KG1 (cell line): ENCODE measurements at regions not wholly inside any gene's neighbourhood (a gene's known extent, or its start where the extent isn't known, plus 50 kb on each side); places are given as distances from the start of the nearest gene placed in this dataset.

ENCODE experiments used
- DNase-seq: peaks from one replicate; lab custom pipeline; 2025; lab: John Stamatoyannopoulos, UW

DNA sequence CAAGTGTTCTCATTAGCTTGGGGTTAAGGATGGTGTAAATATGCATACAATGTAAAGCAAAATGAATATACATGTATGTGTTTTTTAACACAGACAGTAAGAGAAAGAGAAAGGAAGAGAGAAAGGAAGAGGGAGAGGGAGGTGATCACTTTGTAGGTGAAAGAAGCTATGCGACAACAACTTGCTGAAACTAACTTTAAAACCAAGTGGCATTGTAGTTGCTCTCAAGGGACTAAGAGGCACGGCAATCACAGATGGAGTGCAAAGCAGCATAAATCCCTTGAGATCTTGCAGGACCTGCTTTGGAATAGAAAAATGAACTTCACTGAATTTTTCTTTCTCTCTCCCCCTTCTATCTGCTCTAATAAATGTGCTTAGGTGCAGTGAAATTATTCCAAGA, 1665.0 kb upstream of the TENM3 start:
- no peak for DNase-seq

DNA sequence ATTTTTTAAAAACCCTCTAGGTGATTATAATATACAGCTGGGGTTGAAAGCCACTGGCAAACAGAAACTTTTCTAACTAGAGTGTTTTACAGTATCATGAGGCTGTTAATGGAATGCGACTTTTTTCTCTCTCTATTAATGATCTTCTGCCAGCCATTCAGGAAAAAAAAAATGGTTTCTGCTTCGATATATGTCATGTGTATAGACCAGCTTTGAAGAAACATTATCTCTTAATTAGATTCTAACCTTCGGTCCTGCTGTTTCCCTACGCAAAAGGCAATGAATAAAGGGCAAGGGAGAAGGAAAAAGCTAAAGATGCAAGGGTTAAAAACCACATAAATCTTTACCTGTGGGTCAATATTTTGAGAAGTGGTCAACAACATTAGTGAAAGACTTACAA, 1662.1 kb upstream of the TENM3 start:
- no peak for DNase-seq

- DNase-seq, result no peak
Observed at GRCh38 chr4:180587379-180587778, 1655.8 kb upstream of the TENM3 start.

GRCh38 chr4:180589575-180589974, 1653.6 kb upstream of the TENM3 start:
- no peak for DNase-seq

GRCh38 chr4:180596888-180597483, 1646.2 kb upstream of the TENM3 start:
- DNase-seq, result no peak

GRCh38 chr4:180598281-180598680, 1644.9 kb upstream of the TENM3 start:
- no peak for DNase-seq

GRCh38 chr4:180603791-180604190, 1639.4 kb upstream of the TENM3 start:
- DNase-seq, result no peak

GRCh38 chr4:180610324-180610723, 1632.9 kb upstream of the TENM3 start:
- DNase-seq, result no peak

DNA sequence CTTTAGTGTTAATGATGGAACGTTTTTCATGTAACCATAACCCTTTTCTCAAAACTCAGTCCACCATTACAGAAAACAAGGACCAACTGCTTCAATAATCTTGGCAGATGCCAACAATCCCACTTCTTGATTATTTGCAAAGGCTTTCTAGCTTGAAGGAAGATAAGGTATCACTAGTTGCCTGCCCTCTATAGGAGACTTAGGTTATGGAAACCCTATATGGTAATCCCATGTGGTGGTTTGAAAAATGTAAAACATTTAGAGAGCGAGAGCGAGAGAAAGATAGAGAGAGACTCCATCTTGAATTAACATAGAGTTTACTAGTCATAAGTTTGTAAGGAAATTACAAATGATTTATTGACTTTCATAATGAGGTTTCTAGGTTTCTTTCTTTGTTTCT, 1627.5 kb upstream of the TENM3 start:
- DNase-seq, result no peak

DNA sequence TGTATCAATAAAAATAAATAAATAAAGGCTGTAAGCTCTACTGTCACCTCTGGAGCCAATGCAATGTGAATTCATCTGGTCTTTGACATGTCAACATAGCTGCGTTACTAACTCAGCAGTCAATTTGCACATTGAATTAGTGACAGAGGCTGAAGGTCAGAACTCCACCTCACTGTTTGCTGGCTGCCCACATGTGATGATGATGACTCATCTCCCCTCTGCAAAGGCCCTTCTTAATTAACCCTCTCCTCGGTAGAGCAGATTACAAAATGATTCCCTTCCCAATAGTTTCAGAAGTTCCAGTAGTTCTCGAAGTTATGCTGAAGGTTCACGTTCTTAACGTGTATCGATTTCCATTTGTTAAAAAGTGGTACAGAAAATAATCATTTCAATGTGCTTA, 1626.0 kb upstream of the TENM3 start:
- no peak for DNase-seq

GRCh38 chr4:180618396-180618795, 1624.8 kb upstream of the TENM3 start:
- DNase-seq, result no peak

DNA sequence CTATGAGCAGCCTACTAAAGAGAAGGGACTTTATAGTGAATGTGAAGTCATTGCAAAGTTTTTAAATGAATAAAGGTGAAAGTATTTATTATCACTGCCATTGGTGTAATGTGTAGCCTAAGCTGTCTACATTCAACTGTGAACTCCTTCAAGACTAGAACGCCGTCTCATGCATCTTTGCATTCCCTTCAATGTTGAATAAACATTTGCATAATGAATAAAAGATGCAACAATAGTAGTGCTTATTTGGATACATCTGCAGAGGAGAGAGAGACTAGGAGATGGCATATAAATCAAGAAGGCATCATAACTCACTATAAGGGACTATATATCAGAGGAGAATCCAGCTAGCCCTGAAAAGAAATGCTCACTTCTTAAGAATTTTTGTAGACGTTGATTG, 1623.8 kb upstream of the TENM3 start:
- DNase-seq, result no peak

GRCh38 chr4:180622254-180622653, 1620.9 kb upstream of the TENM3 start:
- no peak for DNase-seq

- no peak for DNase-seq
Observed at GRCh38 chr4:180625653-180626052, 1617.5 kb upstream of the TENM3 start.

DNA sequence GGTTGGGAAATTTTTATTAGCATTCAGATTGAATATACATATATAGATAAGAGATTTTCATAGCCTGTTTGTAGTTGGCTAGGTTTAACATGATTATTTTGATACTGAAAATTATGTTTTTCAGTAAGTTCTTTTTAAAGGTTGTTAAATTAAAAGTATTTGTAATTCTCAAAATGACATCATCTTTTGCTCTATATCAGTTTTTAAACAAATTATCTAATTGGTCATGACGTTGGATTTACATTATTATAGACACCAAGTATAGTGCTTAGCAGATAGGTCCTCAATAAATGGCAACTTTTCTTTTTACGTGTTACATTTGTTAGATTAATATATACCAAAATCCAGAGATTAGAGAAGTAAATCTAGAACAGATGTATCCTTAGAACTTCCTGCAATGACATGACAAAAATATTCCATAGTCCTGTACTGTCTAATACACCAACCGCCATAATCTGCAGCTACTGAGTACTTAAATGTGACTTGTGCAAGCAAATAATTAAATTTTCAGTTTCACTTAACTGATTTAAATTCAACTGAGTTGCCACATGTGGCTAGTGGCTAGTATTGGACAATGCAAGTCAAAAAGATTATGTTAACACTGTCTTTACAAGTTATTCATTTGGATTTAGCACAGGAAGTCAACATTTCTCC, 1613.1 kb upstream of the TENM3 start:
- no peak for DNase-seq

- DNase-seq, result no peak
Observed at GRCh38 chr4:180634306-180634705, 1608.9 kb upstream of the TENM3 start.

DNA sequence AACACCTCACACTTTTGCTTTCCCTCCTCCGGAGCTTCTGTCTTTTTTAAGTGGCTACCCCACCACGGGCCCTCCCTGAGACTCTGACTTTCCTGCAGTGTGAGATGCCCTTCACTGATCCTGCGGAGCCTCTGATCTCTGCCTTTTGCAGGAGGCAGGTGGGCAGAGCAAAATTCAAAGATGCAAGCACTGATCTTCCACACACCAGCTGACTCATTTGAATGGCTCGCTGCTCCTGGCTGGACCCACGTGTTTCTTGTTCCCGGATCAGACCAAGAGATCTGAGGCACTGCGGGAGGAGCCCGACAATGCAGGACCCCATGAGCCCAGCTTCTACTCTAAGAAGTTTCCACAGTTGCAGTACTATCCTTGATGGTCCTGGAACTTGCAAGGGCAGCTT, 1607.9 kb upstream of the TENM3 start:
- DNase-seq, result no peak

DNA sequence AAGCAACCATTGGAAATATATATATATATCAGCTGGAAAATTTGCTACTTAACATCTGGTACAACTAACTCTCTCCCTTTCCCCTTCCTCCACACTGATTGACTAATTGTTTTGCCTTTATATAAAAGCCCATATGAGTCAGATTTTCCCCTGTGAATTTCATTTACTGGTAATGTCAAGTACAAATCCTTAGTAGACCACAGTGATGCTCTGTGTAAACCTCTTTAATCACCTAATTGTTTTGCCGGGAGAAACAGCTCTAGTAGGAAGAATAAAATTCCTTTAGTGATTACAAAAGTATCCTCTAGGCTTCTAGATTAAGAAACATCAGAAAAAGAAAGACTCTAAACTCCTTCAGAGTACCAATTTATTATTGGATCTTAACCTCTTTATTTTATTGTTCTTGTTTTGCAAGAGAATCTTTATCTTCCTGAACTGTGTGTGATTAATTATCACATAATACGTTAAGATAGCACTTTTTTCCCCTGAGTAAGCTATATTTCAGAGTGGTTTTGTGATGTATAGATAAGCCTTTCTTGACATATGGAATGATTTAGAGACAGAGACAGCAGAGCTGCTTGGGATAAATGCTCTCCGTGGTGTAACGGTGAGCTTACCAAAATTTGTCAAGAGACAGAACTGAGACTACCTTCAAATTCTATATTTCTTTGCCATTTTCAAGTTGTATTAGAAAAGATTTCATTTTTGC, 1606.4 kb upstream of the TENM3 start:
- no peak for DNase-seq

DNA sequence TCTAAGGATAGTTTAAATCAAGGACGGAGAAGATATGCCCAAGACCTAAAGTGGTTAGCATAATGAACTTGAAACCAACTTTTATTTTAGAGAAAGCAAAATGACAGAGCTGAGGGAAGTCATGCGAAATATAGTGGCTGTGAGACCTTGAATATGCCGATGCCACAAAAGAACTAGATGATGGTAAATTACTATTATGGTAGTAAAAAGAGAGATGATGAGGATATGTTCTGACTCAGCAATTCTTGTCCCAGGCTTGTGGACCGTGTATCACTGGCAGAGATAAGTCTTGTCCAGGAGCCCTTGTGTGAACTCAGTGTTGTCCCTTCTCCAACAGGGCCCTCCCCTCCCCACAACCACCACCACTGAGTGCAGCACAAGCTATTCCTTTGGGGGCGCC, 1605.6 kb upstream of the TENM3 start:
- DNase-seq, result no peak

DNA sequence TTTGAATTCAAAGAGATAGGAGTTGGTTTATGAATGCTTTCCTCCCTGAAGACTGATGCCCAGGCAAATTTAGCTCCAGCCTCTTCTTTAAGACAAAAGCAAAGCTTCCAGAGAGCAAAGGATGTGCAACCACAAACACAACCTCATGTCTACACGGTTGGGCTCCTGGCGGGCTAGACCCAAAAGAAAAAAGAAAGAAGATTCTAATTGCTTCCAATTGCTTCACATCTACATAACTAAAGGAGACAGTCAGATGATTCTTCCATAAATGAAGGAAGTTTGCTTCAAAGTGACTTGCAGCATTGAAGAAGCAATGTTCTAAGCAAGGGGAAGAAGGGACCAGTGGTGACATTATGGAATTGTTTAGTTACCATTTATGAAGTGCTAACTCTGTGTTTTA, 1603.0 kb upstream of the TENM3 start:
- no peak for DNase-seq

- no peak for DNase-seq
Observed at GRCh38 chr4:180641495-180641894, 1601.7 kb upstream of the TENM3 start.

- DNase-seq, result no peak
Observed at GRCh38 chr4:180642732-180643131, 1600.5 kb upstream of the TENM3 start.

GRCh38 chr4:180650273-180650672, 1592.9 kb upstream of the TENM3 start:
- DNase-seq, result no peak

GRCh38 chr4:180652533-180652932, 1590.7 kb upstream of the TENM3 start:
- DNase-seq, result no peak
